ENCODE measurements at regions not wholly inside any gene's neighbourhood (a gene's known extent, or its start where the extent isn't known, plus 50 kb on each side); places are given as distances from the start of the nearest gene placed in this dataset.

GRCh38 chr18:7447318-7448028 is 119.6 kb upstream of the PTPRM start:
- TF ChIP-seq CTCF (optimal IDR thresholded peaks at IDR 0.05 in 1 of 3, IDR thresholded peaks at IDR 0.05 in 1 of 3, conservative IDR thresholded peaks at IDR 0.05 in 1 of 3; ENCODE audit: extremely low read depth in 1 of 3, insufficient read depth in 2 of 3, low read length in 3 of 3) (no peak), EZH2 (IDR thresholded peaks at IDR 0.05; ENCODE audit: low read length) (no peak)

Measured in keratinocyte (primary cell).